8988T (cell line): ENCODE measurements at regions not wholly inside any gene's neighbourhood (a gene's known extent, or its start where the extent isn't known, plus 50 kb on each side); places are given as distances from the start of the nearest gene placed in this dataset.
"Not testable (repeated sequence)": the region's sequence is repeated elsewhere in the genome, so short reads cannot be mapped to it uniquely, and the experiment has no call there.

Source experiments
- DNase-seq: peaks from one replicate; pipeline ENCODE4 v3.0.0; 2011

- DNase-seq: no peak
These were observed 96.2 kb upstream of the BTN3A2 start for GRCh38 chr6:26268659-26269402.

- no peak for DNase-seq
These were observed 95.2 kb upstream of the BTN3A2 start for GRCh38 chr6:26269531-26270485.

DNA sequence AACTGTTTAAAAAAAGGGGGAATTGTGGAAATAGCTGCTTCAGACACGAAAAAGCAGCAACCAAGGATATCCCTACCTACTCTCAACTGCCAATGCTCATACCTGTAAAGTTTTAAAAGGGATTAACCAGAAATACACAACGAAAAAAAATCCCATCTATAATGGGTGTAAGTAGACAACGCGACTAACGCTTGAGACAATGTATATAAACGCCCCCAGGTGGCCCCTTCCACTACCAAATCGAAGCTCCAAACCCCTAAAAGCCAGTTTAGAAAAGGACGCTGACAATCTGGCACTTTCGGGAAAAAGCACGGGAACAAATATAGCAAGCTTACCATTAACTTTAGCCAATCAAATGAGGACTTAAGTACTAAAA is 94.5 kb upstream of the BTN3A2 start:
- no peak for DNase-seq

DNA sequence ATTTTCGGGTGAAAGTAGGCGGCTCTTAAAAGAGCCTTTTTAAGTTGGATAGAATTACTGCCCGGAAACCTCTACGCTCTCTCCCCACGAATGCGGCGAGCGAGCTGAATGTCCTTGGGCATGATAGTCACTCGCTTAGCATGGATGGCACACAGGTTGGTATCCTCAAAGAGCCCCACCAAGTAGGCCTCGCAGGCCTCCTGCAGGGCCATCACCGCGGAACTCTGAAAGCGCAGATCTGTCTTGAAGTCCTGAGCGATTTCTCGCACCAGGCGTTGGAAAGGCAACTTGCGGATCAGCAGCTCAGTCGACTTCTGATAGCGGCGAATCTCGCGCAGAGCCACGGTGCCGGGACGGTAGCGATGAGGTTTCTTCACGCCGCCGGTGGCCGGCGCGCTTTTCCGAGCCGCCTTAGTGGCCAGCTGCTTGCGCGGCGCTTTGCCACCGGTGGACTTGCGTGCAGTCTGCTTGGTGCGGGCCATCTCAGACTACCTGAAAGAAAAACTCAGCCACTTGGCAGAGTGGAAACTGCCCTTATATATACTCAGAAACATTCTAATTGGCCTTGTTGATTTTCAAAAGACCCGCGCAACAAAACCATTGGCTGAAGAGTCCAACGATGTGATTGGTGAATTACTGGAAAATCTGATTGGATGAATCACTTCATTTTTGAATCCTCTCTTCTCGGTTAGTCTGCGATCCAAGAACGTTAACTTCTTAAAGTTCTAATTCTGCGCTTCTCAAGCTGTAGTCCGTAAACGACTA is 93.9 kb upstream of the BTN3A2 start:
- DNase-seq: no peak

GRCh38 chr6:26271668-26272024 is 93.4 kb upstream of the BTN3A2 start:
- no peak for DNase-seq

DNA sequence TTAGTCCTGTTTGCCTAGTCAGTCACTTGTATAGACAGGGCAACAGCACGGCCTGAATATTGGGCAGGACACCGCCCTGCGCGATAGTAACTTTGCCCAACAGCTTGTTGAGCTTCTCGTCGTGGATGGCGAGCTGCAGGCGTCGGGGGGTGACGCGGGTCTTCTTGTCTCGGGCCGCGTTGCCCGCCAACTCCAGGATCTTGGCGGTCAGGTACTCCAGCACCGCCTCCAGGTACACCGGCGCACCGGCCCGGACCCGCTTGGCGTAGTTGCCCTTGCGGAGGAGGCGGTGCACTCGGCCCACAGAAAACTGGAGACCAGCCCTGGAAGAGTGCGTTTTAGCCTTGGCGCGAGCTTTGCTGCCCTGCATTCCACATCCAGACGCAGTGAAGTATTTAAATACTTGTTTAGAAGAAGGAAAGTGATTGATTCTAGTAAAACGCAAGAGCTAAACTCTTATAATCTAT is 92.8 kb upstream of the BTN3A2 start:
- no peak for DNase-seq

DNA sequence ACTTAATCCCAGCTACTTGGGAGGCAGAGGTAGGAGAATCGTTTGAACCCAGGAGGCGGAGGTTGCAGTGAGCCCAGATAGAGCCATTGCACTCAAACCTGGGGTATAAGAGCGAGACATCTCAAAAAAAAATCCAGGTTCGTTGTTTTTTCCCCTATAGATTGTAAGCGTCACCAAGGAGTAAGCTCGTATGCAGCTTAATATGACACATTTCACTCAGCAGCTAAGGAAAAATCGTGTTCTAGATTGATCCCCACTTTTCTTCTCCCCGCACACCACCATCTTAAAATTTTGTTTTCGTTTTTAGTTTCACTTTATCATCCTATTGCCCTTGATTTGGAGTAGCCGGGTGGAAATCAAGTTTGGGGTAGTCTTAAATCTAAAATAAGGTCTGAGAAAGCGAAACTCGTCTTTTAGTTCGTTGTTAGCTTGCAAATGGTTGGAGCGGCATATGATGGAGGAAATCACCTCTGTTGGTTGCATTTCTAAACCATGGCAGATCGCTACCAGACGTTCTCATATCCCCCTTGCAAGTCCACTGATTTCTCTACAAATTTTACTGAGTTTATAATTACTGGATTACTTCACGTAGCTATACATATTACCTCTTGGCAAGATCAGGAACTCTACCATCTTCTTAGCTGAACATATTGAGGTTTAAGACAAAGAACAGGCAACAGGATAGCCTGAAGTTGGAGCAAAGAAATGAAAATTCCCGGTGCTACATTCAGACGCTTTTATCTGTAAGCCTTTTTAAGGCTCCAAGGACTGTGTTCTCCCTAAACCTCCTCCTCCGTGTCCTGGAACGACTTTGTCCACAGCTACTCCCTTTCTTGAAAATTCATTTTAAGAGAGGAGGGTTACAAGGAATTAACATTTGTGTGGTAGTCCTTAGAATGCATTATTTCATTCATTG is 91.1 kb upstream of the BTN3A2 start:
- DNase-seq: no peak

- DNase-seq: no peak
These were observed 89.3 kb upstream of the BTN3A2 start for GRCh38 chr6:26275663-26276062.

DNA sequence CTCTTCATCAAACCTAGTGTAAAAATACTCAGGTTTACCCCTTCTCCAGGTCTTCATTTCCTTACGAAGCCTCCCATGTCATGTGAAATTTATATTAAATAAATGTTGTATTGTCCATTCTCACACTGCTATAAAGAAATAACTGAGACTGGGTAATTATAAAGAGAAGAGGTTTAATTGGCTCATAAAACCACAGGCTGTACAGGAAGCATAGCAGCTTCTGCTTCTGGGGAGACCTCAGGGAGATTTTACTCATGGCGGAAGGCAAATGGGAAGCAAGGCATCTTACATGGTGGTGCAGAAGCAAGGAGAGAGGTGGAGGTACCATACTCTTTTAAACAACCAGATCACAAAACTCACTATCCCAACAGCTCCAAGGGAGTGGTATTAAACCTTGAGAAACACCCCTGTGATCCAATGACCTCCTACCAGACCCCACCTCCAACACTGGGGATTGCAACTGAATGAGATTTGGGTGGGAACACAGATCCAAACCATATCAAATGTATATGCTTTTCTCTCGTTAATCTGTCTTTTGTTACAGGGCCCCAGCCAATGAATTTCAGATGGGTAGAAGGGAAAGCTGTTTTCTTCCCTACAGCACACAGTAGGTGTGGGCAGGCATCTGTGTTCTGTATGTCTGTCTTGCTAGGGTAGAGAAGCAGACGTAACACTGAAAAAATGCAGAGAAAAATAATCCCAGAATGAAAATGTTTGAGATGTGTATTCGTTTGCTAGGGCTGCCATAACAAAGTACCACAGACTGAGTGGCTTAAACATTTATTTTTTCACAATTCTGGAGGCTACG is 88.0 kb upstream of the BTN3A2 start:
- DNase-seq: no peak

- no peak for DNase-seq
These were observed 86.5 kb upstream of the BTN3A2 start for GRCh38 chr6:26278536-26278935.

GRCh38 chr6:26279371-26279770 is 85.6 kb upstream of the BTN3A2 start:
- DNase-seq: not testable (repeated sequence)

GRCh38 chr6:26280407-26280806 is 84.6 kb upstream of the BTN3A2 start:
- DNase-seq: no peak

DNA sequence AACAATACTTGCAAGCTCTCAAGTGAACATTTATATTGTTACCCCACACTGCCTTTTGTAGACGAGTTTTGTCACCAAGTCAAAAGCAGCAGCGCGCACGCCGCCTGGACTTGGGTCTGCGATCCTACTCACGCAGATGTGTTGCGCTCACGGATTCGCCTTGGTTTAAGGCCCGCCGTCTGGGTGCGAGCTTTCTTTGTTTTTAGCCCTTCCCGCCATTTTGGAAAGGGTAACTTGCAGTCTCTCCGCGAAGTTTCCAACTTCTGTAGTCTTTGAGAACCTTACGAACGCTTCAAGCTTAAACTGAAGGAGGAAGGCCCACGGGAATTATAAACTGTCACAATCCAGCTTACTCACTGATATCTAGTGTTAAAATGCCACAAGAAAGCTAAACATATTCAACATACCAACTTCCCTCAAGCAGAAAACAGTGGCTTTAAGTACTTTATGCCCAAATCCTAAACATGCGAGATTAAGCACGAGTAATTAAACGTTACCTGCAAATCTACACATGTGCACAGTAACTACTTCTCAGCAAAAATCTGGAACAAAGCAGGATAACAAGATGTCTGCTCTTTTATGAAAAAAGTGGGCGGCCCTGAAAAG is 80.4 kb upstream of the BTN3A2 start:
- DNase-seq: no peak

GRCh38 chr6:26285143-26286134 is 79.6 kb upstream of the BTN3A2 start:
- DNase-seq: peak; percentile 37

DNA sequence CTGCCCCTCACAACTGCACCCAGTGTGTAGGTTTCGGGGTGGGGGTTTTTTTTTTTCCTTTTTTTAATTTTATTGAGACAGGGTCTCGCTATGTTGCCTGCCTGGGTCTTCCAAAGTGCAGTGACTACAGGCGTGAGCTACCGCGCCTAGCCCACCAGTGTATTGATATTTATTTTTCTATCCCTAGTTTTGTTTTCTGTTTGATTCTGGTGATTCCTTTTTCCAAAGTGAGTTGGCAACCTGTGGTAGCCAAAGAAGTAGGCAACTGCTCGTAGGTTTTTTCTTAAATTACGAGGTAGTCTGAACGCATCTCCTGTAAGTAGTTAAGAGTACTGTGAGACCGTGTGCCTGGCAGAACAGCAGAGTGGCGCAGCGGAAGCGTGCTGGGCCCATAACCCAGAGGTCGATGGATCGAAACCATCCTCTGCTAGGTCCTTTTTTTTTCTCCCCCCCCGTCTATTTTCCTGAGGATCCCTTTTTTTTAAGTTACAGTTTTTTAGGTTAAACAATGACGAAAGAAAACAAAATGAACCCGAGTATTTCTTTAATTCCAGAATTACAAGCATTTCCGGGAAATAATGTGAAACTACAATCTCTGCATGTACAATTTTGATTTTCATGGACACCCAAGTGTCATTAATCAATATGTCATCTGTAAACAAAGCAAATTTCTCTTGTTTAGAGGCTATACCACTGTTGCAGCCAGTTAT is 78.7 kb upstream of the BTN3A2 start:
- DNase-seq: no peak

DNA sequence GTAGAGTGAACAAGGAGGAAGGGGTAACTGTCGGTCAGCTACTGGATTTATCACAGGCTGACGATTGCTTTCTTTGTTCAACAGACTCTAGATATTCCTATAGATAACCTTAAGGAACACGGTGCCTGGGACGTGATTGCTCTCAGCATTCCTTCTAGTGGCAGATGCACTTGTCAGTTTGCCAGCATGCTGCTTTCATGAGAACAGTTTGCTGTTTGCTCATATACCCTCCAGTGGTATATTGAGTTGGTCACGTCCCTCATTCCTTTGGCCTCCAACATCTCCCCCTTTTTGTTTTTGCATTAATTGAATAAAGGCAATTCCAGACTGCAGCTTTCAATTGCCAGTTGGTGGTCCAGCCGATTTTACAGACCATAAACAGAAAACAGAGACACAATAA is 76.8 kb upstream of the BTN3A2 start:
- no peak for DNase-seq

GRCh38 chr6:26290941-26291340 is 74.1 kb upstream of the BTN3A2 start:
- DNase-seq: no peak

- no peak for DNase-seq
These were observed 72.3 kb upstream of the BTN3A2 start for GRCh38 chr6:26292709-26293108.

GRCh38 chr6:26294302-26294701 is 70.7 kb upstream of the BTN3A2 start:
- no peak for DNase-seq
